Kidney epithelial cell (primary cell): ENCODE measurements at regions not wholly inside any gene's neighbourhood (a gene's known extent, or its start where the extent isn't known, plus 50 kb on each side); places are given as distances from the start of the nearest gene placed in this dataset.

Source experiments
- DNase-seq: peaks from one replicate; pipeline ENCODE4 v3.0.0-alpha.2; 2010; ENCODE audit warnings: low read depth
- H3K27me3 ChIP-seq: 2 replicates; pipeline ENCODE4 v1.6.0; 2011; ENCODE audit warnings: low read length; ENCODE audit not compliant: control insufficient read depth, insufficient read depth
- H3K36me3 ChIP-seq: 2 replicates; pipeline ENCODE4 v1.5.1; 2011; ENCODE audit warnings: low read length; ENCODE audit not compliant: control insufficient read depth, insufficient read depth
- H3K4me3 ChIP-seq: 2 replicates; pipeline ENCODE4 v1.5.1; 2011; ENCODE audit warnings: low read depth, mild to moderate bottlenecking, control low read depth, low read length
- CTCF ChIP-seq: IDR thresholded peaks from 2 replicates; pipeline ENCODE4 v1.5.1; 2011; ENCODE audit warnings: mild to moderate bottlenecking, moderate library complexity, low read length, control low read depth, inconsistent platforms; ENCODE audit not compliant: insufficient read depth, poor library complexity, severe bottlenecking

DNA sequence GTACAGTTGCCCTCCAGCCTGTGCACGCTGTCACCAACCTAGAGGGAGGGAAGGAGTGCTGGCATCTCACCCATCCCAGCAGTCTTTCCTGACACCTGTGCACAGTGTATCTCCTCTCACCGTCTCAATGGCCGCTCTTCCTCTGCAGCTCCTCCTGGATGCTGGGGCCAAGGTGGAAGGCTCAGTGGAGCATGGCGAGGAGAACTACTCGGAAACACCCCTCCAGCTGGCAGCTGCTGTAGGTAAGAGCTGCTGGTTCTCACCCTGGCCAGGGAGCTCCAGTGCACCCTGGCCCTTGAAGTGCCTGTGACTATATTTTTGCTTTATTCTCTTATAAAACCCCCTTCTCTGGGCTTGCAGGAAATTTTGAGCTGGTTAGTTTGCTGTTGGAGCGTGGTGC, 68.7 kb upstream of the PWP1 start:
- TF ChIP-seq CTCF = no peak
- Histone ChIP-seq H3K27me3 (no peaks in the 10 kb centered on the region), H3K4me3 (no peak overlapping the region), H3K36me3 (no peaks in the 10 kb centered on the region)
- DNase-seq = no peak

DNA sequence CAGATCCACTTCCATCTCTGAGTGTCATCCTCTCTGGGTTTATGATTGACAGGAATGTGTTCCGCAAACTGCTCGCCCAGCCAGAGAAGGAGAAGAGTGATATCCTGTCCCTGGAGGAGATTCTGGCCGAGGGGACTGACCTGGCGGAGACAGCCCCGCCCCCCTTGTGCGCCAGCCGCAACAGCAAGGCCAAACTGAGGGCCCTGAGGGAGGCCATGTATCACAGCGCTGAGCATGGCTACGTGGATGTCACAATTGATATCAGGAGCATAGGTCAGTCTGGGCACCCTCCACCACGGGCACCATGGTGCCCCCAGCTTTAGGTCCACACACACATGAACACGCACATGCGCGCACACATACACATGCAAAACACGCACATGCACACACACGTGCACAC, 67.5 kb upstream of the PWP1 start:
- Histone ChIP-seq H3K36me3 (no peaks in the 10 kb centered on the region), H3K4me3 (no peak overlapping the region), H3K27me3 (no peaks in the 10 kb centered on the region)
- no peak for DNase-seq
- no peak for TF ChIP-seq CTCF

- DNase-seq = no peak
- H3K4me3 ChIP-seq = no peak overlapping the region
- H3K27me3 ChIP-seq = no peaks in the 10 kb centered on the region
- no peaks in the 10 kb centered on the region for H3K36me3 ChIP-seq
- no peak for TF ChIP-seq CTCF
Observed at GRCh38 chr12:107619831-107620230, 65.8 kb upstream of the PWP1 start.

DNA sequence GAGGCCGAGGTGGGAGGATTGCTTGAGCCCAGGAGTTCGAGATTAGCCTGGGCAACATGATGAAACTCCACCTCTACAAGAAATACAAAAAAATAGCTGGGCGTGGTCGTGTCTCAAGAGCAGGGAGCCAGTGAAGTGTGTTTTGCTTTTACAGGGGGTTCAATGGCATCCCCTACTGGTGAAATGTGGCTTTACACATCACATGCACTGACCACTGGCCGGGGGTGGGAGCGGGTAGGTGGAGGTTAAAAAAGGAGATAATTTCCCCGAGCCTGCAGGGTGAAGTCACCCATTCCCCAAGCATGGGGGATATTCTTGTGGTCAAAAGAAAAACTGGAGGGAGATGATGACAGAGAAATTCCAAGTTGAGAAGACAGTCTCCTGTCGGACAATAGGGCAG, 63.6 kb upstream of the PWP1 start:
- peak; percentile 53 for TF ChIP-seq CTCF
- no peaks in the 10 kb centered on the region for H3K27me3 ChIP-seq
- no peak overlapping the region for H3K4me3 ChIP-seq
- DNase-seq = no peak
- H3K36me3 ChIP-seq = no peaks in the 10 kb centered on the region

DNA sequence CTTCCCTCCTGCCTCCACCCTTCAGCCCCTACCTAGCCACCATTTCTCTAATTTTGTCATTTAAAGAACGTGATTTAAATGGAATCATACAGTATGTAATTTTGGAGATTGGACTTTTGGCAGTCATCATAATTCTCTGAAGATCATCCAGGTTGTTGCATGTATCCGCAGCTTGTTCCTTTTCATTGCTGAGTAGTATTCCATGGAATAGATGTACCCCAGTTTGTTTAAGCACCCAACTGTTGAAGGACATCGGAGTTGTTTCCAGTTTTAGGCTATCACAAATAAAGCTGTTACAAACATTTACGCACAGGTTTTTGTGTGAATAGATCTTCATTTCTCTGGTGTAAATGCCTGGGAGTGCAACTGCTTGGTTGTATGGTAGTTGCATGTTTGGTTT, 61.1 kb upstream of the PWP1 start:
- Histone ChIP-seq H3K4me3 (no peak overlapping the region), H3K27me3 (no peaks in the 10 kb centered on the region), H3K36me3 (no peaks in the 10 kb centered on the region)
- no peak for TF ChIP-seq CTCF
- no peak for DNase-seq

DNA sequence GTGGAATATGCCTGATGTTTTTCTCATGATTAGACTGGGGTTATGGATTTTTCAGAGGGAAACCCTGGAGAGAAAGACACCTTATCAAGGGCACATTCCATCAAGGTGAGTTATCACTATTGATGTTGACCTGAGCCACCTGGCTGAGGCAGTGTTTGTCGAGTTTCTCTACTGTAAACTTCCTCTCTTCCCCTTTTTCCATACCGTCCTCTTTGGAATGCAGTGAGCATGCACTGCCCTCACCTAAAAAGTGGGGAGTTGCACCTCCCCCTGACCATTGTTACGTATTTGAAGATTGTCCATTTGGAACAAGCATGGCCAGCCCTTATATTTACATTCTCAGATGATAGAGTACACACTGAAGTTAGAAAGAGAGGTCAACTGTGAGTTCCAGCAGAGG, 53.9 kb upstream of the PWP1 start:
- H3K27me3 ChIP-seq = no peaks in the 10 kb centered on the region
- H3K36me3 ChIP-seq = no peaks in the 10 kb centered on the region
- TF ChIP-seq CTCF = no peak
- no peak for DNase-seq
- H3K4me3 ChIP-seq = no peak overlapping the region
